IMR-90 (cell line): ENCODE measurements at regions not wholly inside any gene's neighbourhood (a gene's known extent, or its start where the extent isn't known, plus 50 kb on each side); places are given as distances from the start of the nearest gene placed in this dataset.

ENCODE experiments used
- ATAC-seq: fragments of 200-7000 bp; cut with Tn5 transposase; 2 replicates; pipeline ENCODE4 v1.9.1; 2020; ENCODE audit warnings: low read depth, mild to moderate bottlenecking, moderate library complexity
- BruUV-seq: library from RNA; stranded (reverse); fragments of 400-500 nt; replicated peaks from 2 replicates; lab custom pipeline; 2021; lab: Mats Ljungman, UMichigan
- CTCF ChIA-PET: fragments of 300-600 bp; formaldehyde crosslinking; extraction: SDS; loops from one replicate; lab custom pipeline; 2021; ENCODE audit warnings: antibody characterized with exemption; lab: Yijun Ruan, JAX
- POLR2A ChIA-PET: fragments of 300-600 bp; sonication (Branson Sonifier 250); formaldehyde crosslinking; loops from one replicate; lab custom pipeline; 2022; ENCODE audit warnings: antibody characterized with exemption; ENCODE audit not compliant: unreplicated experiment; lab: Charles Lee
- DNase-seq: peaks from one replicate; pipeline ENCODE4 v3.0.0; 2013
- H2AFZ ChIP-seq: replicated peaks from 2 replicates; pipeline ENCODE3; 2013; ENCODE audit warnings: low read length, mild to moderate bottlenecking; ENCODE audit not compliant: poor library complexity
- H2AK5ac ChIP-seq: 2 replicates; pipeline ENCODE4 v1.6.1; 2013; ENCODE audit warnings: low read depth, low read length, inconsistent platforms
- H2AK9ac ChIP-seq: replicated peaks from 2 replicates; pipeline ENCODE3; 2013; ENCODE audit warnings: mild to moderate bottlenecking, low read depth, low read length, moderate library complexity; ENCODE audit not compliant: poor library complexity
- H2BK120ac ChIP-seq: 2 replicates; pipeline ENCODE4 v1.6.1; 2013; ENCODE audit warnings: low read depth, low read length, inconsistent platforms
- H2BK15ac ChIP-seq: 3 replicates; pipeline ENCODE4 v1.6.1; 2013; ENCODE audit warnings: low read depth, low read length, inconsistent platforms
- H2BK20ac ChIP-seq: 2 replicates; pipeline ENCODE4 v1.6.1; 2013; ENCODE audit warnings: low read depth, mild to moderate bottlenecking, inconsistent platforms, low read length, moderate library complexity
- H2BK5ac ChIP-seq: 2 replicates; pipeline ENCODE4 v1.6.1; 2013; ENCODE audit warnings: mild to moderate bottlenecking, low read depth, low read length, inconsistent platforms; ENCODE audit not compliant: poor library complexity, severe bottlenecking
- H3K14ac ChIP-seq: replicated peaks from 2 replicates; pipeline ENCODE4 v1.6.1; 2013; ENCODE audit warnings: low read depth, low read length, inconsistent platforms
- H3K18ac ChIP-seq: 2 replicates; pipeline ENCODE4 v1.6.1; 2013; ENCODE audit warnings: low read depth, low read length, control low read depth
- H3K23ac ChIP-seq: 2 replicates; pipeline ENCODE4 v1.6.1; 2013; ENCODE audit warnings: low read depth, low read length, inconsistent platforms
- H3K27ac ChIP-seq: 2 replicates; pipeline ENCODE4 v1.5.1; 2013; ENCODE audit warnings: mild to moderate bottlenecking, control low read depth, low read length; ENCODE audit not compliant: insufficient read depth
- H3K27me3 ChIP-seq: 2 replicates; pipeline ENCODE4 v1.6.1; 2013; ENCODE audit warnings: low read length; ENCODE audit not compliant: control insufficient read depth, insufficient read depth
- H3K36me3 ChIP-seq: 2 replicates; pipeline ENCODE4 v1.6.1; 2013; ENCODE audit warnings: low read length, mixed read lengths; ENCODE audit not compliant: control insufficient read depth, insufficient read depth
- H3K4ac ChIP-seq: 2 replicates; pipeline ENCODE4 v1.6.1; 2013; ENCODE audit warnings: low read depth, low read length, inconsistent platforms
- H3K4me1 ChIP-seq: 2 replicates; pipeline ENCODE4 v1.6.1; 2013; ENCODE audit warnings: low read length, mixed read lengths; ENCODE audit not compliant: control insufficient read depth, insufficient read depth
- H3K4me2 ChIP-seq: 2 replicates; pipeline ENCODE4 v1.6.1; 2013; ENCODE audit warnings: low read depth, mild to moderate bottlenecking, control low read depth, low read length, moderate library complexity
- H3K4me3 ChIP-seq: 2 replicates; pipeline ENCODE4 v1.5.1; 2013; ENCODE audit warnings: low read depth, mild to moderate bottlenecking, control low read depth, low read length, moderate library complexity; ENCODE audit not compliant: insufficient read depth
- H3K56ac ChIP-seq: 2 replicates; pipeline ENCODE4 v1.6.1; 2013; ENCODE audit warnings: low read length, inconsistent platforms; ENCODE audit not compliant: insufficient read depth; ENCODE audit errors: extremely low read depth
- H3K79me1 ChIP-seq, 2 experiments: 2 replicates each; pipeline ENCODE4 v1.6.1; 2013; ENCODE audit warnings: low read length in 2 of 2, inconsistent platforms in 1 of 2, low read depth in 1 of 2
- H3K9ac ChIP-seq: 2 replicates; pipeline ENCODE4 v1.6.1; 2013; ENCODE audit warnings: low read depth, low read length, control low read depth
- H3K9me1 ChIP-seq: 2 replicates; pipeline ENCODE4 v1.6.1; 2013; ENCODE audit warnings: low read length, inconsistent platforms; ENCODE audit not compliant: insufficient read depth
- H3K9me3 ChIP-seq: 2 replicates; pipeline ENCODE4 v1.6.1; 2013; ENCODE audit warnings: low read length; ENCODE audit not compliant: control insufficient read depth, insufficient read depth
- H4K20me1 ChIP-seq: 2 replicates; pipeline ENCODE4 v1.6.1; 2013; ENCODE audit warnings: low read length, inconsistent platforms; ENCODE audit not compliant: insufficient read depth
- H4K5ac ChIP-seq: 2 replicates; pipeline ENCODE4 v1.6.1; 2013; ENCODE audit warnings: mild to moderate bottlenecking, low read depth, low read length, control low read depth
- H4K8ac ChIP-seq, 2 experiments: 2 replicates each; pipeline ENCODE4 v1.6.1; 2013; ENCODE audit warnings: low read depth in 2 of 2, low read length in 2 of 2, control low read depth in 1 of 2, inconsistent platforms in 1 of 2
- H4K91ac ChIP-seq: 2 replicates; pipeline ENCODE4 v1.6.1; 2013; ENCODE audit warnings: low read depth, low read length, inconsistent platforms; ENCODE audit not compliant: insufficient read depth
- CEBPB ChIP-seq: IDR thresholded peaks from 2 replicates; pipeline ENCODE4 v1.6.1; 2012; ENCODE audit warnings: low read depth, low read length, improper control_type of control experiment
- CHD1 ChIP-seq: IDR thresholded peaks from 2 replicates; pipeline ENCODE4 v1.6.1; 2012; ENCODE audit warnings: low read depth, low read length, improper control_type of control experiment
- MAZ ChIP-seq: IDR thresholded peaks from 2 replicates; pipeline ENCODE4 v1.6.1; 2012; ENCODE audit warnings: low read depth, mild to moderate bottlenecking, low read length, improper control_type of control experiment, moderate library complexity, borderline replicate concordance
- MXI1 ChIP-seq: IDR thresholded peaks from 2 replicates; pipeline ENCODE4 v1.6.1; 2012; ENCODE audit warnings: low read depth, mild to moderate bottlenecking, low read length, moderate library complexity, borderline replicate concordance
- NFE2L2 ChIP-seq: fragments of 150-350 bp; IDR thresholded peaks from 2 replicates; pipeline ENCODE4 v1.6.1; 2016; ENCODE audit warnings: low read depth, mild to moderate bottlenecking, low read length
- POLR2A ChIP-seq: IDR thresholded peaks from 2 replicates; pipeline ENCODE4 v1.6.1; 2012; ENCODE audit warnings: mild to moderate bottlenecking, low read depth, low read length
- RAD21 ChIP-seq: IDR thresholded peaks from 2 replicates; pipeline ENCODE4 v1.6.1; 2012; ENCODE audit warnings: low read length, improper control_type of control experiment
- RCOR1 ChIP-seq: IDR thresholded peaks from 2 replicates; pipeline ENCODE4 v1.6.1; 2012; ENCODE audit warnings: mild to moderate bottlenecking, low read length, improper control_type of control experiment; ENCODE audit not compliant: insufficient replicate concordance
- WGBS, 2 experiments: methylation state at CpG; one replicate each; pipeline versions ENCODE4 v1.1.5 to v1.1.7; 2013; ENCODE audit warnings: missing lambda C conversion rate in 2 of 2; ENCODE audit not compliant: insufficient read length in 1 of 2; ENCODE audit errors: extremely low coverage in 2 of 2; 5-methylcytosine and 5-hydroxymethylcytosine counted together
- dilution Hi-C: fragments of 300-500 bp; cut with HindIII; formaldehyde crosslinking; loops from one replicate; pipeline ENCODE4 v1.14.3; 2018; ENCODE audit warnings: low sequenced_read_pairs; ENCODE audit not compliant: unreplicated experiment
- in situ Hi-C: fragments of 300-500 bp; cut with MboI; formaldehyde crosslinking; loops from 3 replicates; pipeline ENCODE4 v1.14.3; 2019; ENCODE audit warnings: low sequenced_read_pairs, inconsistent platforms, mixed read lengths
- intact Hi-C: fragments of 100-400 bp; cut with micrococcal nuclease; formaldehyde crosslinking; loops from 2 replicates; pipeline ENCODE4 v1.10.0; 2022
- TF ChIP-seq, protein P1 (sequence below): fragments of 150-350 bp; IDR thresholded peaks from 2 replicates; pipeline ENCODE4 v1.6.1; 2016; ENCODE audit warnings: low read depth, mild to moderate bottlenecking, low read length, moderate library complexity, borderline replicate concordance
- TF ChIP-seq, protein P2 (sequence below): fragments of 150-350 bp; IDR thresholded peaks from 2 replicates; pipeline ENCODE4 v1.6.1; 2017; ENCODE audit warnings: mild to moderate bottlenecking, antibody characterized with exemption, low read length, low read depth

GRCh38 chr12:46958599-46959290 lies 120.7 kb upstream of the PCED1B start:
- peak overlapping the region; percentile 76 for H3K23ac ChIP-seq
- peaks cover 10% of the 10 kb centered on the region for H3K9me1 ChIP-seq
- H4K20me1 ChIP-seq = no peaks in the 10 kb centered on the region

More at GRCh38 chr12:46958599-46959290, 120.7 kb upstream of the PCED1B start:
- TF ChIP-seq RCOR1 = no peak
- TF ChIP-seq MXI1 = no peak
- TF ChIP-seq, protein P1, sequence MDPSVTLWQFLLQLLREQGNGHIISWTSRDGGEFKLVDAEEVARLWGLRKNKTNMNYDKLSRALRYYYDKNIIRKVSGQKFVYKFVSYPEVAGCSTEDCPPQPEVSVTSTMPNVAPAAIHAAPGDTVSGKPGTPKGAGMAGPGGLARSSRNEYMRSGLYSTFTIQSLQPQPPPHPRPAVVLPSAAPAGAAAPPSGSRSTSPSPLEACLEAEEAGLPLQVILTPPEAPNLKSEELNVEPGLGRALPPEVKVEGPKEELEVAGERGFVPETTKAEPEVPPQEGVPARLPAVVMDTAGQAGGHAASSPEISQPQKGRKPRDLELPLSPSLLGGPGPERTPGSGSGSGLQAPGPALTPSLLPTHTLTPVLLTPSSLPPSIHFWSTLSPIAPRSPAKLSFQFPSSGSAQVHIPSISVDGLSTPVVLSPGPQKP = no peak
- TF ChIP-seq RAD21 = no peak
- TF ChIP-seq CHD1 = no peak
- TF ChIP-seq MAZ = no peak
- TF ChIP-seq POLR2A = no peak
- TF ChIP-seq CEBPB = no peak
- no peak for TF ChIP-seq NFE2L2
- TF ChIP-seq, protein P2, sequence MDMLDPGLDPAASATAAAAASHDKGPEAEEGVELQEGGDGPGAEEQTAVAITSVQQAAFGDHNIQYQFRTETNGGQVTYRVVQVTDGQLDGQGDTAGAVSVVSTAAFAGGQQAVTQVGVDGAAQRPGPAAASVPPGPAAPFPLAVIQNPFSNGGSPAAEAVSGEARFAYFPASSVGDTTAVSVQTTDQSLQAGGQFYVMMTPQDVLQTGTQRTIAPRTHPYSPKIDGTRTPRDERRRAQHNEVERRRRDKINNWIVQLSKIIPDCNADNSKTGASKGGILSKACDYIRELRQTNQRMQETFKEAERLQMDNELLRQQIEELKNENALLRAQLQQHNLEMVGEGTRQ = no peak
- peaks cover 5% of the 10 kb centered on the region for H3K4me1 ChIP-seq
- H3K9me3 ChIP-seq = no peaks in the 10 kb centered on the region
- no peak for DNase-seq
- no peaks in the 10 kb centered on the region for H3K36me3 ChIP-seq
- no peak overlapping the region for H4K5ac ChIP-seq
- H2BK5ac ChIP-seq = peak overlapping the region; percentile 70
- no peak overlapping the region for H2AFZ ChIP-seq
- no peak overlapping the region for H3K9ac ChIP-seq
- H3K27me3 ChIP-seq = no peaks in the 10 kb centered on the region
- H3K4me2 ChIP-seq = 0 out of 2 replicates have a peak overlapping the region, but pooled peaks have one; percentile 2
- peak overlapping the region; percentile 92; the same call in 2 of the 3 replicates for H2BK15ac ChIP-seq
- peak overlapping the region; percentile 75 for H2BK120ac ChIP-seq
- CTCF ChIA-PET = interaction anchor here (0.6 to 1.1 kb wide), 2 partner anchors 14 to 28 kb away, joined by 3 read pairs; no protein-coding TSS in a partner anchor
- H3K14ac ChIP-seq = peak overlapping the region; percentile 87
- no peak overlapping the region for H3K4me3 ChIP-seq
- dilution Hi-C loops = no loop called here
- ATAC-seq = no peak
- peak overlapping the region; percentile 3; the same call in 1 of the 2 replicates for H3K18ac ChIP-seq
- no peak overlapping the region for H3K27ac ChIP-seq
- H3K56ac ChIP-seq = peak overlapping the region; percentile 19; the same call in 1 of the 2 replicates
- H2AK9ac ChIP-seq = peak overlapping the region; percentile 83
- peak overlapping the region; percentile 91 for H2BK20ac ChIP-seq
- no peaks in the 10 kb centered on the region for H3K79me1 ChIP-seq
- intact Hi-C loops = no loop called here
- peak overlapping the region; percentile 93 for H2AK5ac ChIP-seq
- H4K91ac ChIP-seq = no peak overlapping the region
- H4K8ac ChIP-seq = peak overlapping the region in 1 of 2 experiments; percentile 60; a peak in 1 of 4 replicates
- POLR2A ChIA-PET = no interaction called here
- 100% methylated on average over 1 of the region's 2 CpGs; no CpG with 5 or more reads in 1 of the 2 experiments for WGBS, 2 experiments
- H3K4ac ChIP-seq = peak overlapping the region; percentile 65
- BruUV-seq = no TSS peak
- in situ Hi-C loops = no loop called here
